WTC11 (cell line): ENCODE measurements at regions not wholly inside any gene's neighbourhood (a gene's known extent, or its start where the extent isn't known, plus 50 kb on each side); places are given as distances from the start of the nearest gene placed in this dataset.

ENCODE experiments used
- ATF1 ChIP-seq: sonication (generic); formaldehyde crosslinking; IDR thresholded peaks from 2 replicates; pipeline ENCODE4 v1.8.1; 2023; ENCODE audit warnings: mild to moderate bottlenecking, moderate library complexity, missing genetic modification reagents
- CTCF ChIP-seq: fragments of 200-600 bp; IDR thresholded peaks from 2 replicates; pipeline ENCODE4 v1.8.0; 2022; ENCODE audit warnings: antibody characterized with exemption
- ETV6 ChIP-seq: sonication (generic); formaldehyde crosslinking; IDR thresholded peaks from 2 replicates; pipeline ENCODE4 v1.8.1; 2022; ENCODE audit warnings: mild to moderate bottlenecking, missing genetic modification reagents
- FOXP1 ChIP-seq: sonication (generic); formaldehyde crosslinking; IDR thresholded peaks from 2 replicates; pipeline ENCODE4 v1.8.0; 2022; ENCODE audit warnings: missing genetic modification reagents, mild to moderate bottlenecking, moderate library complexity, borderline replicate concordance
- FOXP4 ChIP-seq: sonication (generic); formaldehyde crosslinking; IDR thresholded peaks from 2 replicates; pipeline ENCODE4 v1.8.0; 2022; ENCODE audit warnings: mild to moderate bottlenecking, missing genetic modification reagents
- NFYB ChIP-seq: sonication (generic); formaldehyde crosslinking; conservative IDR thresholded peaks from 2 replicates; pipeline ENCODE4 v1.8.0; 2022; ENCODE audit warnings: low read depth, missing genetic modification reagents
- USF2 ChIP-seq: sonication (generic); formaldehyde crosslinking; IDR thresholded peaks from 2 replicates; pipeline ENCODE4 v1.8.1; 2023; ENCODE audit warnings: mild to moderate bottlenecking, missing genetic modification reagents, moderate library complexity
- ZNF423 ChIP-seq: fragments of 250-450 bp; sonication (Bioruptor Pico); IDR thresholded peaks from 2 replicates; pipeline ENCODE4 v2.1.2; 2022; ENCODE audit warnings: mild to moderate bottlenecking, moderate library complexity
- ZSCAN18 ChIP-seq: fragments of 250-450 bp; sonication (Bioruptor Pico); IDR thresholded peaks from 2 replicates; pipeline ENCODE4 v2.1.2; 2022; ENCODE audit warnings: mild to moderate bottlenecking, moderate library complexity

- no peak for TF ChIP-seq USF2 (CRISPR knock-in tag)
- no peak for TF ChIP-seq ATF1 (CRISPR knock-in tag)
- TF ChIP-seq CTCF: no peak
- TF ChIP-seq FOXP4: no peak
- TF ChIP-seq ZSCAN18: no peak
- TF ChIP-seq NFYB (CRISPR knock-in tag): no peak
- TF ChIP-seq FOXP1: no peak
- TF ChIP-seq ZNF423 (CRISPR knock-in tag): no peak
- TF ChIP-seq ETV6 (CRISPR knock-in tag): no peak
Observed at GRCh38 chr16:85199880-85200279, 87.6 kb upstream of the CIBAR2 start.
